Kidney glomerular epithelial cell (primary cell): ENCODE measurements at regions not wholly inside any gene's neighbourhood (a gene's known extent, or its start where the extent isn't known, plus 50 kb on each side); places are given as distances from the start of the nearest gene placed in this dataset.
A peak's percentile ranks its signal among the peaks of the same experiment; 100 is the strongest.
"Not testable (repeated sequence)": the region's sequence is repeated elsewhere in the genome, so short reads cannot be mapped to it uniquely, and the experiment has no call there.

Experiments
- DNase-seq: peaks from one replicate; lab custom pipeline; 2025; lab: John Stamatoyannopoulos, UW

DNA sequence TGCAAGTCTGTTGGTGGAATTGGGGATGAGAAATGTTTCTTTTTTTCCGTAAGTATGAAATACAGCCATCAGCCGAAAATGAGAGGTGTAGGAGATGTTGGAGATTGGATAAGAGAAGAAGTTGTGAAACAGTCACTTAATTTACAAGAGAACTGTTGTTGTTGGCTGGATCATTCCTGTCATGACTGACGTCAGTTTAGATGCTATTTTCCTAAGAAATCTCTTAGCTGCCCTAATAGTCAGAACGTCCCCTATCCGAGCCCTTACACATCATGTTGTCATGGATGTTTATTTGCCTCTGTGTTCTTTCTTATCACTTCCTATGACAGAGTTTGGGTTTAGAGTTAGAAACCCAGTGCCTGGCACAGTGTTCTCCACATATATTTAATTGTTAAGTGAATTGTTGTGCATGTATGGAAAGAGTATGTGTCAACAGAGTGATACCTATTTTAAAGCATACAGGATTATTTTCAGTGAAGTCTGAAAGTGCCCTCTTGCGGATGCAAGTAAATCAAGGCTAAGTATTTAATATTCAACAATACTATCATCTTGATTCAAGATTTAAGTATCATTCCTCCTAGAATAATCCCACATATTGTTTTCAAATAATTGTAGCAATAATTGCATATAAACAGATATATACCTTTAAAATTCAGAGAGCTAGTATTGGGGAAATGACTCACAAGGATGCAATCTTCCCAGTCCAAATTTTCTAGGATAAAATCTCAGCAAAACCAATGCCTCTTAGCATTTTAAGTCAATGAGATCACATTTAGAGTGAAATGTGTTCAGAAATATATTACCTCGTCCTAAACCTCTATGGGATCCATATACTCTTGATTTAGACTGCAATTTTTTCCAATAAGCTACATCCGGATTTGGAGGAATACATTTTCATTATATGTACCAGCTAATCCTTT, 309.9 kb upstream of the NOX3 start:
- DNase-seq = no peak

DNA sequence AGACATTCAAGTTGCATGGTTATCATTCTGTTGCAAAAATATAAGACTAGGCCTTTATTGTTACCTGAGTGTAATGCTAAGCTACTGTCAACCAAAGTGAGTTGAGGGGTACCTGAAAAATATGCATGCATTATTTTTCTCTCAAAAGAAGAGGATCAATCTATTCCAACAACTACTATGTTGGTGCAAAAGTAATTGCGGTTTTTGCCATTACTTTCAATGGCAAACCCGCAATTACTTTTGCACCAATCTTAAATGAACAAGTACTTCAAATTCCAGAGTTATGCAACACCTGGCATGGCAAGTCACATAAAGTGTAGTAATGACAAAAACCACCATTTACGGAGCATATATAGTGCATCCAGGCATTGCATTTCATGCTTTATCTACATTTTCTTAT, 307.0 kb upstream of the NOX3 start:
- no peak for DNase-seq

GRCh38 chr6:155755452-155755851, 299.8 kb upstream of the NOX3 start:
- no peak for DNase-seq

DNA sequence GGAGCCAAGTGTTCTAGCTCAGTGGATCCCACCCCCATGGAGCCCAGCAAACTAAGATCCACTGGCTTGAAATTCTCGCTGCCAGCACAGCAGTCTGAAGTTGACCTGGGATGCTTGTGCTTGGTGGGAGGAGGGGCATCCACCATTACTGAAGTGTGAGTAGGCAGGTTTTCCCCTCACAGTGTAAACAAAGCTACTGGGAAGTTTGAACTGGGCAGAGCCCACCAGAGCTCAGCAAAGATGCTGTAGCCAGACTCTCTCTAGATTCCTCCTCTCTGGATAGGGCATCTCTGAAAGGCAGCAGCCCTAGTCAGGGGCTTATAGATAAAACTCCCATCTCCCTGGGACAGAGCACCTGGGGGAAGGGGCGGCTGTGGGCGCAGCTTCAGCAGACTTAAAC, 293.1 kb upstream of the NOX3 start:
- not testable (repeated sequence) for DNase-seq

GRCh38 chr6:155747491-155747890, 291.9 kb upstream of the NOX3 start:
- no peak for DNase-seq

DNA sequence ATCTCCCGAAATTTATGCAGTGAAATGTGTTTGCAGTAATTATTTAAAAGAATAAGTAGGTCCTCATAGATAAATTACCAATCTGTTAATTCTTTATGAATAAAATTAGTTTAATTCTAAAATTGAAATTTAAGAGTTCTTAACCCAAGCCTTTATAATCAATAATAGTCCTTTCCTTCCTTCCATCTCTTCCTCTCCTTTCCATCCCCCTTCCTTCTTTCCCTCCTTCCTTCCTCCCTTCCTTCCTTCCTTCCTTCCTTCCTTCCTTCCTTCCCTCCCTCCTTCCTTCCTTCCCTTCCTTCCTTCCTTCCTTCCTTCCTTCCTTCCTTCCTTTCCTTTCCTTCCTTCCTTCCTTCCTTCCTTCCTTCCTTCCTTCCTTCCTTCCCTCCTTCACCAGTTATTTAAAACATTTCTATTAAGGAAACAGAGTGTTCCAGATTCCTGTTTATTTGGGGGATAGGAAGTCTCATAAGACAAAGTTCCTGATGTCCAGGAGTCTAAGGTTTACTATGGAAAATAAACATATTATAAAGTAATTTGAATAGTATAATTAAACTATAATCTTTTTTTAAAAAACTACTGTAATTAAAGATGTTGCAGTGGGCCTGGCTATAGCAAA, 285.3 kb upstream of the NOX3 start:
- DNase-seq = no peak

GRCh38 chr6:155738602-155739105, 283.0 kb upstream of the NOX3 start:
- no peak for DNase-seq

- DNase-seq = no peak
Measured at GRCh38 chr6:155717374-155717773, 261.7 kb upstream of the NOX3 start.

DNA sequence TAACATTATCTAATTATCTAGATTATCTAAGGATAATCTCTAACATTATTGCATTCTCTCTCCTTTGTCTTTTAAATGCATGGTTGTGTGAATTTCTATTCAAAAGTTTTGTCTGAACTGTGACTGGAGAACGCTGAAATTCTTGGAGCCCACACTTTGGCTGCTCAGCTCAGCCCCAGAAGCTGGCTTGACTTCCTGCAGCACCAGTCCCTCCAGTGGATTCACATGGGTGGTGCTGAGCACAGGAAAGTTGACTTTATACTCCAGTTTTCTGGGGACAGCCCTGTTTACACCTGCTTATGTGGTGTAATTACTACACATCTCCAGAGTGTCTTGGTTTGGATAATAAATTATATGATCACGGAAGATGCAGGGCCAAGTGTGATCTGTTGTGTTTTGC, 255.1 kb upstream of the NOX3 start:
- no peak for DNase-seq

DNA sequence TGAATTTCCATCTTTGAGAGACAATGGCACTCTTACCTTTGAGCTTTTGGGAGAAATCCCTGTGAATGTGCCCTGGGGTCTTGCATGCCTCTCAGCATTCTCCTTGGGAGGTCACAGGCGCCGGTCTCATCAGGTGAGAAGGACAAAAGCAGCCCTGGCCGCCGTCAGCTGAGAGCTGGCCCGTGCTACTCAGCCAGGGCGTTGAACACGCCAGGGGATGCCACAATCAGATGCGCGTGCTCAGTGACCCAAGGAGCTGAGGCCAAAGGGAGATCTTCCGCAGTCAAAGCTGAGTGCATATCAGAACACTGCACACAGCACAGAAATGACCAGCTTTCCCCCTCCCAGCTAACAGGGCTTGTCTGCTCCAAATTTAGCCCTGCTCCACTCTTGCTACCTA, 253.6 kb upstream of the NOX3 start:
- no peak for DNase-seq

- DNase-seq = no peak
Measured at GRCh38 chr6:155708100-155708499, 252.5 kb upstream of the NOX3 start.

- no peak for DNase-seq
Measured at GRCh38 chr6:155706806-155707205, 251.2 kb upstream of the NOX3 start.

DNA sequence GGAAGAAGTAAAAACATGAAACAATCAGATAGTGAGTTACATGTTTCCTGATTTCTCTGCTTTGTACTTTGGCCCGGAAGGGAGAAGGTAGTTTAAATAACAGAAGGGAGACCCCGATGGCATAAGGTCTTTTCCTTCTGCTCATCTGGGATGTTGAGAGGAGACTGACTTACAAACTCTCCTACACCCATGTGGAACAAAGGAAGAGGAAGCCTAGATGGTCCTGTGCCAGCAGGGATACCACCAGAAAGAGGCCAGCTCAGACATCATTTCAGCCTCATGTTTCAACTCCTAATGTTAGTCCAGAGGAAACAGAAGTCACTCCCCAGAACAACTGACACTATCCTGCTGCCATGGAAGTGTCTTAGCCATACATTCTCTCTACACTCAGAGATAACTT, 250.7 kb upstream of the NOX3 start:
- no peak for DNase-seq

DNA sequence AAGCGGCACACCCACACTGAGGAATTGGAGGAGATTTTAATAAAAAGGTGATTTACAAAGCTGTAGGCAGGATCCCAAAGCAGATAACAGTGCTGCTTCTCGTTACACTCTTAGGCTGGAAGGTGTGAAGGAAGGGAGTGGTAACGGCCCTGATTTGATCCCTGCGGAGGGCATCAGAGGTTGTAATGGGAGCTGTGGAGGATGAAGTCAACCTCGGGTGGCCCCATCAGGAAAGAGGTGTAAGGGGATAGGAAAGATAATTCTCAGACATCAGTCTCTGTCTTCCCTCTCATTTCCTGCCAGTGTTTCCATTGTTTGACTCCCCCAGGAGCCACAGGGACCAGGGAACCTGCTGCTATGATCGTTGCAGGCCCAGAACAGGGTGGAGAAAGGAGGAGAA, 245.7 kb upstream of the NOX3 start:
- DNase-seq = no peak

DNA sequence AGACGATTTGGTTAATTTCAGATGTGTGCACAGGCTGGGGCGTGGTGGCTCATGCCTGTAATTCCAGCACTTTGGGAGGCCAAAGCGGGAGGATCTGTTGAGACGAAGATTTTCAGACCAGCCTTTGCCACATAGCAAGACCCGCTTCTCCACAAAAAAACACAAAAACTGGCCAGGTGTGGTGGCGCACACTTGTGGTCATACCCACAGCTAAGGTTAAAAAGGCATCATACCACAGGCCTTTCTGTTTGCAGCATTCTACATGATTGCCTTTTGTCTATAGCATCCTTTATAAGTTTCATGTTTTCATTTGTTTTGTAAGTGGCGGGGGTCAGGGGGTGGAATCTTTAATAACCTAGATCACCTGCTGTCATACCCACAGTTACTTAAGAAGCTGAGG, 239.9 kb upstream of the NOX3 start:
- DNase-seq = no peak

- no peak for DNase-seq
Measured at GRCh38 chr6:155694419-155694790, 238.8 kb upstream of the NOX3 start.

DNA sequence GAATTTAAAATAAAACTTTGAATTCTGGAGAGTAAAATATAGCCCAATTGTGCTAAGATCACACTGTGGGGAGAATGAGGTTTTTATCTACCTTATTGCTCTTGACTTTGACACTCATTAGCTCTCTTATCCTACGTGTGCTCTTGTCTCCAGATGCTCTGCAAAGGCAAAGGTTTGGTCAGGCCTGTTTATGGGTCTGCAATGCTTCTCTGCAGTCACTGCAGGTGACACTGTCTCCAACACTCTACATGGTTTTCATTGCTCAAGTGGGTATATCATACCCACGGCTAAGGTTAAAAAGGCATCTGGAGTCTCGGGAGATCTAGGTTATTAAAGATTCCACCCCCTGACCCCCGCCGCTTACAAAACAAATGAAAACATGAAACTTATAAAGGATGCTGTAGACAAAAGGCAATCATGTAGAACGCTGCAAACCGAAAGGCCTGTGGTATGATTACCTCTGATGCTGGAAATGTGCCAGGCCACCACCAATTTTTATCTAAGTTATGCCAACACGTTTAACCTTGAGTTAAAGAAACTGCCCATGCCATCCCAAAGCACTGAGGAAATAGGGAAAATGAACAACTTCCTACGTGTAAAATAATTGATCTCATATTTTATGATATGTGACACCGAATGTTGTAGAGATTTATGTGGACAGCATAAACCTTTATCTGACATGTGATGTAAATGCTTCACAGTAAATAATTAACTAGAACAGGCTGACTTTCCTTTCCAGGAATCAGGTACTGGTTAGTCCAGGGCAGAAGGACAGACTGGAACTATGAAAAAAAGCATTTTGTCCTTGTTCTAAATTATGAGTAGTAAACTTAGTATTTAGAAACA, 238.2 kb upstream of the NOX3 start:
- DNase-seq = peak; percentile 88

GRCh38 chr6:155690820-155691219, 235.2 kb upstream of the NOX3 start:
- no peak for DNase-seq

- no peak for DNase-seq
Measured at GRCh38 chr6:155687645-155688044, 232.0 kb upstream of the NOX3 start.

- no peak for DNase-seq
Measured at GRCh38 chr6:155684416-155685196, 229.0 kb upstream of the NOX3 start.

- DNase-seq = peak; percentile 23
Measured at GRCh38 chr6:155678361-155678760, 222.7 kb upstream of the NOX3 start.

DNA sequence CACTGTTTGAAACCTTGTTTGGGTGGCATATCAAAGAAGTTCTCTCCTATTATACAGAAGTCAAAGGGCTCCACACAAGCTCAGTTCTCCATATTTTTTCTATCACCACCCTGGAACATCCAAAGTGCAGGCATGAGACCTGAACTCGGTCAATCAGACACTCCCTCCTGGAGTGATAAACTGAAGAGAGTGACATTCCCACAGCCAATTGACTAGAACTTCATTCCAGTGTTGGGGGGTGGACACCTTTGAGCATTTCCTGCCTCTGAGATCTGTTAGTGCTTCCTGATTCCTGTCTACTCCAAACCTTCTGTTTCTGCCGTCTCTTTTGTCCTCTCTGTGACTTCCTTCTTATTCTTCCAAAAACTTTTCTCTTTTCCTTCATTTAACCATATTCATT, 220.7 kb upstream of the NOX3 start:
- DNase-seq = peak; percentile 9
